ENCODE measurements at regions not wholly inside any gene's neighbourhood (a gene's known extent, or its start where the extent isn't known, plus 50 kb on each side); places are given as distances from the start of the nearest gene placed in this dataset.

DNA sequence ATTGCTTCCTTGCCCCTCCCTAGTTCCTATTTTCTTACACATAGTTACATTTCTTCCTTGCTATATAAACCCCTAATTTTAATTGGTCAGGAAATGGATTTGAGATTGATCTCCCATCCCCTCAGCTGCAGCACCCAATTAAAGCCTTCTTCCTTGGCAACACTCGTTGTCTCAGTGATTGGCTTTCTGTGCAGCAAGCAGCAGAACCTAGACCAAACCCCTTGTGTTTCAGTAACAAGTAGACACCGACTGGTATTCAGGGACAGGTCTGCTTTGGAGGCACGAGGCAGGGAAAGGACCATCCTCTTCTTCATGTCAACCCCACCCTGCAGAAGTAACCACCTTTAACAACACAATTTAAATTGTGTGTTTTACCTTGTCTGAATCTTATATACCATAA, 152.6 kb downstream of the RPAP3 start:
- in situ Hi-C loops (cut with MboI; ENCODE audit: low sequenced_read_pairs, unreplicated experiment), result no loop called here
- no peak for DNase-seq (ENCODE audit: low spot score)
- TF ChIP-seq, protein P1, sequence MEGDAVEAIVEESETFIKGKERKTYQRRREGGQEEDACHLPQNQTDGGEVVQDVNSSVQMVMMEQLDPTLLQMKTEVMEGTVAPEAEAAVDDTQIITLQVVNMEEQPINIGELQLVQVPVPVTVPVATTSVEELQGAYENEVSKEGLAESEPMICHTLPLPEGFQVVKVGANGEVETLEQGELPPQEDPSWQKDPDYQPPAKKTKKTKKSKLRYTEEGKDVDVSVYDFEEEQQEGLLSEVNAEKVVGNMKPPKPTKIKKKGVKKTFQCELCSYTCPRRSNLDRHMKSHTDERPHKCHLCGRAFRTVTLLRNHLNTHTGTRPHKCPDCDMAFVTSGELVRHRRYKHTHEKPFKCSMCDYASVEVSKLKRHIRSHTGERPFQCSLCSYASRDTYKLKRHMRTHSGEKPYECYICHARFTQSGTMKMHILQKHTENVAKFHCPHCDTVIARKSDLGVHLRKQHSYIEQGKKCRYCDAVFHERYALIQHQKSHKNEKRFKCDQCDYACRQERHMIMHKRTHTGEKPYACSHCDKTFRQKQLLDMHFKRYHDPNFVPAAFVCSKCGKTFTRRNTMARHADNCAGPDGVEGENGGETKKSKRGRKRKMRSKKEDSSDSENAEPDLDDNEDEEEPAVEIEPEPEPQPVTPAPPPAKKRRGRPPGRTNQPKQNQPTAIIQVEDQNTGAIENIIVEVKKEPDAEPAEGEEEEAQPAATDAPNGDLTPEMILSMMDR (IDR thresholded peaks at IDR 0.05; ENCODE audit: borderline replicate concordance, control extremely low read depth, extremely low read depth, insufficient read depth, missing control alignments), result no peak

DNA sequence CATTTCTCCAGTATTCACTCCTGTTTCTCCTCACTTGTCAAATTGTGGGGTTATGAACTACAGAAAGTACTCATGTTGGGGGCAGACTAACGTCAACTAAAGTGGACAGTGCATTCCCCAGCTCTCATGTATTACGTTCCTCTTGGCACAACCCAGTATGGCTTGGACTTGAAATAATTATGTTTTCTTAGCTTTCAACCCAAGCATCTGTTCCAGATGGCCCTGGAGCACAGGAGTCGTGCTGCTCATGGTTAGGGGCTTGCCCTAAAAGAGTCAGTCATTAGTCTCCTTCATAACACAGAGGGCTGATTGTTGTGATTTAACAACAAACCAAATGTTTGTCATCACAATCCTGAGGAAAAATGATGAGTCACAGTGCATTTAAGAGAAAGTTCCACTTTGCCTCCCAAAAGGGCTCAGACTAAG, 154.4 kb downstream of the RPAP3 start:
- TF ChIP-seq, protein P1 (IDR thresholded peaks at IDR 0.05; ENCODE audit: borderline replicate concordance, control extremely low read depth, extremely low read depth, insufficient read depth, missing control alignments), result no peak
- DNase-seq (ENCODE audit: low spot score), result no peak
- in situ Hi-C loops (cut with MboI; ENCODE audit: low sequenced_read_pairs, unreplicated experiment), result no loop called here

DNA sequence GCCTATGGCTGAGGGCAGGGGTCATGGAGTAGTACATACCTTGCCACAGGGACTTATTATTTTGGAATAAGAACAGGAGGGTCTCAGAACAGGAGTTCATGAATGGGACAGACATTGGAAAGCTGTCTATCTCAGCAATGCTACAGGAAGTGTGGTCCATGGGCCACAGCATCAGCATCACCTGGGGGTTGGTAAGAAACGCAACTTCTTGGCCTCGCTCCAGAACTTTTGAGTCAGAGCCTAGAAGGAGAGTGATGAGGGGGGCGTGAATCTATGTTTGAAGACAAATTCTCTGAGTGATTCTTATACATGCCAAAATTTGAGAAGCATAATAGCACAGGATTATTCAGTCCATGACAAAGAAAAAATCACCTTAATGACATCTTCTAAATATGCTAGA, 156.6 kb downstream of the RPAP3 start:
- TF ChIP-seq, protein P1 (IDR thresholded peaks at IDR 0.05; ENCODE audit: borderline replicate concordance, control extremely low read depth, extremely low read depth, insufficient read depth, missing control alignments), result no peak
- no peak for DNase-seq (ENCODE audit: low spot score)
- in situ Hi-C loops (cut with MboI; ENCODE audit: low sequenced_read_pairs, unreplicated experiment), result no loop called here

DNA sequence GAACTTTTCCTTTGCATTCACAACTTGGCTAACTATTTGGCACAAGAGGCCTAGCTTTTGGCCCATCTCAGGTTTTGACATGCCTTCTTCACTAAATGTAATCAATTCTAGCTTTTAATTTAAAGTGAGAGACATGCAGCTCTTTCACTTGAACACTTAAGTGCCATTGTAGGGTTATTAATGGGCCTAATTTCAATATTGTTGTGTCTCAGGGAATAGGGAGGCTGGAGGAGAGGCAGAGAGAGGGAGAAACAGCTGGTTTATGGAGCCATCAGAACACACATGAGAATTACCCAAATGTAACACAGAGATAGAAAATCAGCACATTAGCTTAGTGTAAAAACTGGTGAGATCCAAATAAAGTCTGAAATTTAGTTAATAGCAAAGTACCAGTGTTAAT, 157.4 kb downstream of the RPAP3 start:
- DNase-seq (ENCODE audit: low spot score), result no peak
- TF ChIP-seq, protein P1 (IDR thresholded peaks at IDR 0.05; ENCODE audit: borderline replicate concordance, control extremely low read depth, extremely low read depth, insufficient read depth, missing control alignments), result no peak
- in situ Hi-C loops (cut with MboI; ENCODE audit: low sequenced_read_pairs, unreplicated experiment), result no loop called here

DNA sequence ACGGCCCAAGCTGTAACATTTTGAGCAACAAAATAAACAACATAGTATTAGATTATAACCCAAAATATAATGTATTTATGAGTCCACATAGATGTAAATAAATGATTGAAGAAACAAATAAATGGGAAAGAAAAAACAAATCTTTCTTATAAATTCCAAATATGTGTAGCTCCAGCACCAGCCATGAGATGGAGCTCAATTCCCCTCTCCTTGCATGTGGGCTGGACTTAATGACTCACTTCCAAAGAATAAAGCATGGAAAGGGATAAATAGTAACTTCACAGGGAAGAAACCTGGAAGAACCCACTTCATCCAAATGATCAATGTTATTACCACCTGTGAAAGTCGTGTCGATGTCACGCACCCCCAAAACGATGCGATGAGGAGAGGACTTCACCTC, 158.8 kb downstream of the RPAP3 start:
- TF ChIP-seq, protein P1 (IDR thresholded peaks at IDR 0.05; ENCODE audit: borderline replicate concordance, control extremely low read depth, extremely low read depth, insufficient read depth, missing control alignments), result no peak
- in situ Hi-C loops (cut with MboI; ENCODE audit: low sequenced_read_pairs, unreplicated experiment), result no loop called here
- no peak for DNase-seq (ENCODE audit: low spot score)

DNA sequence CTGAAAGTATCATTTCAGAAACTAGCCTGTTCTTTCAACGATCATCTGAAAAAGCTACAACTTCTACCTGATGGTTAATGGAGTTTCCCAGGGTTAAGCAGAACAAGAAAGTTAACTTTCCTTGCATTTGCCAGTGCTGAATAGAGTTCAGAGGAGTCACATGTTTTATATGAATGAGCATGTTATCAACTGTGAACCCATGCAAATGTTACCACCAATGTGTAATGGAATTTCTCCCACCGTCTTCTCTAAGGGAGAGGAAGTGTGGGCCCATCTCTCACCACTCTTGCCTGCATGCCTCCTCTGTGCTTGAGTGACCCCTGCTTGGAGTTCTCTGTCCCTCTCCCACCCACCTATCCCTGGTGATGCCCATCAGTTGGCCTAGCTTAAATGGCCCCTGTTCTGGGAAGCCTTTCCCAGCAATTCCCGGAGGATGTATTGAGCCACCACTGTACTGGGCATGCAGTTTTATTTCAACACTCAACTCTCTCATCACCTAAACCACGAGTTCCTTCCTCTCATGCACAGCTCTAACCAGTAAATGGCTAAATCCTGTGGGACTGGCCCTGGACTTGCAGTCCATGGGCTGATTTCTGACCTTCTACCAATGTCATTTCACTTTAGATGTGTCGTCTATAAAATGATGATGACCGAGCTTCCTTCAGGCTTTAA, 159.8 kb downstream of the RPAP3 start:
- in situ Hi-C loops (cut with MboI; ENCODE audit: low sequenced_read_pairs, unreplicated experiment), result no loop called here
- TF ChIP-seq, protein P1 (IDR thresholded peaks at IDR 0.05; ENCODE audit: borderline replicate concordance, control extremely low read depth, extremely low read depth, insufficient read depth, missing control alignments), result no peak
- DNase-seq (ENCODE audit: low spot score), result no peak
